AG09309 (cell line): ENCODE measurements at regions not wholly inside any gene's neighbourhood (a gene's known extent, or its start where the extent isn't known, plus 50 kb on each side); places are given as distances from the start of the nearest gene placed in this dataset.

Source experiments
- DNase-seq: peaks from one replicate; pipeline ENCODE4 v3.0.0-alpha.2; 2010; ENCODE audit warnings: low read depth
- H3K4me3 ChIP-seq: 2 replicates; pipeline ENCODE4 v1.5.1; 2011; ENCODE audit warnings: mild to moderate bottlenecking, low read depth, low read length, moderate library complexity; ENCODE audit not compliant: control insufficient read depth
- TF ChIP-seq, protein P1 (sequence below): IDR thresholded peaks from 2 replicates; pipeline ENCODE4 v1.5.1; 2011; ENCODE audit warnings: mild to moderate bottlenecking, low read depth, low read length, inconsistent platforms; ENCODE audit not compliant: insufficient read depth, control insufficient read depth; ENCODE audit errors: missing control alignments

DNA sequence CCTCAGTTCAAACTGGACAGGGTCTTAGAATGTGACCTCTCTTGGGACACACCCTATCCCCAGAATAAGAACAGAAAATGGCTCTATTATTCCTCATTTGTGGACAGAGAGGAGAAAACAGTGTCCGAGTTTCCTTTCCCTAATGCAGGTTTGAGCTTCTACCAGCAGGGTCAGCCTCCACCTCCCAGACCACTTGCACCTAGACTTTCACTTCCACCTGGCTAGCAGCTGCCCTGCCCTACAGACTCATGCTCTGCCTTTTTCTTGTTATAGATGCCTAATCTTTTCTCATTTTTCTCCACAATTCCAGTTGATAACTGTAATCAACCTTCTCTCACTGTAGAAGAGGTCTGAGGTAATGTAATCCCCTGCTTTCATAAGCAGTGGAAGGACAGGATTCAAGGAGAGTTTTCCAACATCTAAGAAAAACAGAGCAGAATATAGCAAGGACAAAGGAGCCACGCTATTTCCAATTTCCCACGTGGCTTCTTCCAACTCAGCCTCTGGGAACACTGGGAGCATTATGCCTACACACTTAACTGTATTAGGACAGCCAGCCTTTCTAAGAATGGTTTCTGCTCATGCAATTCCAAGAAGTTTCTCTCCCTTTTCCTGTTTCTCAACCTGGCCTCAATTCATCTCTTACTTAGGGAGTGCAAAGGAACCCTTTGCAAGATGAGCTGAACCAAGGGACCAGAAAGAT, 239.8 kb downstream of the BCL11A start:
- no peak overlapping the region for H3K4me3 ChIP-seq
- DNase-seq: no peak
- TF ChIP-seq, protein P1, sequence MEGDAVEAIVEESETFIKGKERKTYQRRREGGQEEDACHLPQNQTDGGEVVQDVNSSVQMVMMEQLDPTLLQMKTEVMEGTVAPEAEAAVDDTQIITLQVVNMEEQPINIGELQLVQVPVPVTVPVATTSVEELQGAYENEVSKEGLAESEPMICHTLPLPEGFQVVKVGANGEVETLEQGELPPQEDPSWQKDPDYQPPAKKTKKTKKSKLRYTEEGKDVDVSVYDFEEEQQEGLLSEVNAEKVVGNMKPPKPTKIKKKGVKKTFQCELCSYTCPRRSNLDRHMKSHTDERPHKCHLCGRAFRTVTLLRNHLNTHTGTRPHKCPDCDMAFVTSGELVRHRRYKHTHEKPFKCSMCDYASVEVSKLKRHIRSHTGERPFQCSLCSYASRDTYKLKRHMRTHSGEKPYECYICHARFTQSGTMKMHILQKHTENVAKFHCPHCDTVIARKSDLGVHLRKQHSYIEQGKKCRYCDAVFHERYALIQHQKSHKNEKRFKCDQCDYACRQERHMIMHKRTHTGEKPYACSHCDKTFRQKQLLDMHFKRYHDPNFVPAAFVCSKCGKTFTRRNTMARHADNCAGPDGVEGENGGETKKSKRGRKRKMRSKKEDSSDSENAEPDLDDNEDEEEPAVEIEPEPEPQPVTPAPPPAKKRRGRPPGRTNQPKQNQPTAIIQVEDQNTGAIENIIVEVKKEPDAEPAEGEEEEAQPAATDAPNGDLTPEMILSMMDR: no peak

DNA sequence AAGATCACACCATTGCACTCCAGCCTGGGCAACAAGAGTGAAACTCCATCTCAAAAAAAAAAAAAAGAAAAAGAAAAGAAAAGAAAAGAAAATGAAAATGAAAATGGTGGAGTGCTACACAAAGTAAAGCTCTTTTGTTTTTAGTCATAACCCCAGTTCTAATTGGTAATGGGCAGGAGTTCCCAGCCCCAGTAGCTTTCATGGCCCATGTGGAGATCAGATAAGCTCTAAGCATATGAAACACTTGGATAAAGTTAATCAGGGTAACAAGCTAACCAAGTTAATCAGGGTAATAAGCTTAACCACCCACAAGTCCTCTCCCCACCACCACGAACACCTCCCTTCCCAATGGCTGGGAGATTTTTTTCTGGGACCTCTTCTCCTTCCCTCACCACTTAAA, 240.8 kb downstream of the BCL11A start:
- DNase-seq: no peak
- H3K4me3 ChIP-seq: no peak overlapping the region

DNA sequence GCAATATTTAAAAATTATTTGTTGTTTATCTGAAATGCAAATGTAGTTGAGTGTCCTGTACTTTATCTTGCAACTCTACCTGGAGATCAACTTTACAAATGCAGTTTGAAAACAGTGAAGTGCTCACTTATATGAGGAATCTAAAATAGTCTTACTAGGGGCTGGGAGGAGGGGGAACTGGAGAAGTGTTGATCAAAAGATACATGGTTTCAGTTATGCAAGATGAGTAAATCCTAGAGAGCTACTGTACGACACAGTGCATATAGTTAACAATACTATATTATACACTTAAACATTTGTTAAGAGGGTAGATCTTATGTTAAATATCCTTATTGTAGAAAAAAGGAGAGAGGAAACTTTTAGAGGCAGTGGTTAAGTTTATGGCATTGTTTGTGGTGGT, 241.9 kb downstream of the BCL11A start:
- TF ChIP-seq, protein P1: no peak
- no peak for DNase-seq
- no peak overlapping the region for H3K4me3 ChIP-seq

More for the DNA sequence above, 240.8 kb downstream of the BCL11A start:
- TF ChIP-seq, protein P1: no peak

DNA sequence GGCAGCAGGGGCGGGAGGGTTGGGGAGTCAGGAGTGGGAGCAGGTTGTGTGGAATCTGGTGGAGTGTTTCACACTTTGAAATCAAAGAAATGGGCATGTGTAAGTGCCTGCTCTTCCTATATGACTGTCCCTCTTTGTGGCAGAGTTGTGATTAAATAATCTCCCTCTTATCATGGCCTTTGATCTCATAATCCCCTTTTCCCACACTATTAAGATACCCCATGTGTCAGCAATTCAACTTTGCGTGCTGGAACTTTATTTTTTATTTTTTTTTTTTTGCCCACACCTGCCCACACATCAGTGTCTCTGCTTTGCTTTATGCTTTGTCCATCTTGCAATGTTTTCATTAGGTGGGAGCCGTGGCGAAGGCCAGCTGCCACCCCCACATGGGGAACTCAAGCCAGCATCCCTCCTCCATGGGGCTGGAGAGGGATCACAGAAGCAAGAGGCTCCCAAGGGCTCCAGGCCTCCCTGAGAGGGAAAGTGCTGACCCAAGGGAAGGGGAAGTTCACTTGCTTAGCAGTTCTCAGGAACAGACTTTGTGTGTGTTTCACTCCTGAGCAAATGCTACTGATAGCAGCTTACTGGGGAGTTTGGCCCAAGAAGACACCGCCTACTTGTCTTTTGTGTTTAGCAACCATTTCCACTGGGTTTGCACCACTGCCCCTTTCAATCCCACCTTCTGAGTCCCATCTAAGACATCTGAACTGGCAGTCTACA, 243.4 kb downstream of the BCL11A start:
- H3K4me3 ChIP-seq: no peak overlapping the region
- TF ChIP-seq, protein P1: no peak
- no peak for DNase-seq

DNA sequence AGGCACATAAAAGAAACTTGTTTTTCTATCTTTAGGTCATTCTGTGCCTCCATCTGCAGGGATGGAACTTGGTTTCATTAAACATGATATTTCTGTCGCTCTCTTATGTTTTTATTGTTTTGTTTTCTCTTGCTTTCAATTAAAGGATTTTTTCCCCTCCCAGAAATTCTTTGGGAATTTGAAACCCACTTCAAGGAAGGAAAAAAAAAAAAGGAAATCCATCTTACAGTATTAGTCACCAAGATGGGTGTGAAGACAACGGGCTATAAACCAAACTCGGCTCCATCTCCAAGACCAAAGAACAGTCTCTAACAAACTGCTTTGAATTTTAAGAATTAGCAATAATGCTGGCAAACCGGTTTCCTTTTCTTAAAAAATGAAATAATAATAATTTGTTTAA, 244.1 kb downstream of the BCL11A start:
- TF ChIP-seq, protein P1: no peak
- no peak for DNase-seq
- no peak overlapping the region for H3K4me3 ChIP-seq

DNA sequence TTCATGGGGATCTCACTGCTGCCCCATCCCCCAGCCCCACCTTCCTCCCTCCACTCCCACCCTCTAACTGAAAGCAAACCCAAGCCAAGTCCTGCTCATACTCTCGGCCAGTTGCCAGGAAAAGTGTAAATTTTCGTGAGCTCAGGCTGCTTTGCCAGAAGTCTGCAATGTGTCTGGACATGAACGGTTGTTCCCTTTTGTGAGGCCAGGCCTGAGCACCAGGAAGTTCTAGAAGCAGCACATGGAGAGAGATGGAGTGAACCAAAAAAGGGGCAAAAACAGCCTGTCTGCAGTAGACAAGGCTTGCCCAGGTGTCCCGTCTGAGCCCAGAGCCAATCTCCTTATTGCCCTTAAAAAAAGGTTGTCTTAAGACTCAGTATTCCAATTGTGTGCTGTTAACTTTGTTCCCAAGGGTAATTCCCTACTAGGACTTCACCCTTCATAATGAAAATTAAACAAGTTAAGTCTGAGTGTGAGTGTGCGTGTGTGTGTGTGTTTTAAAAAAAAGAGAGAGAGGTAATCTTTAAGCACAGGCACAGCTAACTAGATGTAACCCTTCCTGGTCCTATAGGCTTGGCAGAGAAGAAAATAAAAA, 247.1 kb downstream of the BCL11A start:
- no peak overlapping the region for H3K4me3 ChIP-seq
- TF ChIP-seq, protein P1: no peak
- DNase-seq: no peak
